Lung (tissue), 11 donors: ENCODE measurements at regions not wholly inside any gene's neighbourhood (a gene's known extent, or its start where the extent isn't known, plus 50 kb on each side); places are given as distances from the start of the nearest gene placed in this dataset.

Source experiments
- ATAC-seq: fragments of 200-7000 bp; cut with Tn5 transposase; one replicate; pipeline ENCODE4 v1.9.1; 2020; ENCODE audit warnings: moderate number of reproducible peaks; ENCODE audit not compliant: insufficient read depth, low FRiP score
- DNase-seq, 3 donors: peaks; one replicate each; pipeline ENCODE4 v3.0.0-alpha.2; 2013 to 2017
- H3K27ac ChIP-seq, 2 donors: one replicate each; pipeline ENCODE4 v1.5.1; 2013; ENCODE audit warnings: mild to moderate bottlenecking in 2 of 2, moderate library complexity in 2 of 2, control low read depth in 1 of 2, inconsistent platforms in 1 of 2, low read depth in 1 of 2, low read length in 1 of 2
- H3K27me3 ChIP-seq, 3 donors: one replicate each; pipeline ENCODE4 v1.5.1; 2013; ENCODE audit warnings: low read length in 2 of 3; ENCODE audit not compliant: control insufficient read depth in 3 of 3, insufficient read depth in 3 of 3
- H3K36me3 ChIP-seq, 4 donors: one replicate each; pipeline ENCODE4 v1.5.1; 2013; ENCODE audit warnings: low read length in 4 of 4, mild to moderate bottlenecking in 1 of 4, moderate library complexity in 1 of 4; ENCODE audit not compliant: control insufficient read depth in 4 of 4, insufficient read depth in 4 of 4
- H3K4me1 ChIP-seq, 5 donors: one replicate each; pipeline ENCODE4 v1.5.1; 2013; ENCODE audit warnings: low read length in 5 of 5, mild to moderate bottlenecking in 2 of 5, moderate library complexity in 1 of 5; ENCODE audit not compliant: control insufficient read depth in 5 of 5, insufficient read depth in 5 of 5
- H3K4me3 ChIP-seq: one replicate; pipeline ENCODE4 v1.5.1; 2013; ENCODE audit warnings: mild to moderate bottlenecking, control low read depth, moderate library complexity
- H3K9ac ChIP-seq, 2 donors: one replicate each; pipeline ENCODE4 v1.5.1; 2013; ENCODE audit warnings: low read length in 2 of 2, control low read depth in 1 of 2; ENCODE audit not compliant: insufficient read depth in 1 of 2
- H3K9me3 ChIP-seq, 4 donors: one replicate each; pipeline ENCODE4 v1.5.1; 2013; ENCODE audit warnings: low read length in 3 of 4, mild to moderate bottlenecking in 1 of 4, moderate library complexity in 1 of 4; ENCODE audit not compliant: control insufficient read depth in 4 of 4, insufficient read depth in 3 of 4
- CTCF ChIP-seq: IDR thresholded peaks from 2 replicates; pipeline ENCODE4 v1.5.1; 2012; ENCODE audit warnings: mild to moderate bottlenecking; ENCODE audit errors: control extremely low read depth, extremely low read depth
- WGBS, 2 donors: extraction: QIAGEN DNeasy Blood & Tissue Kit; methylation state at CpG; one replicate each; pipeline ENCODE4 v1.1.7; 2013; 5-methylcytosine and 5-hydroxymethylcytosine counted together
- donor health status: control.
- donor health status: control.
- donor health status: Bipolar disorder and iron deficiency.
- donor health status: healthy.
- donor health status: DM: yes; HTN: yes; CAD: no.

- Histone ChIP-seq H3K27me3 (no peaks in the 10 kb centered on the region), H3K4me1 (no peaks in the 10 kb centered on the region), H3K36me3 (no peaks in the 10 kb centered on the region), H3K9ac (no peak overlapping the region), H3K9me3 (peaks cover 0 to 4% (median 0%) of the 10 kb centered on the region in 4 donors), H3K4me3 (no peak overlapping the region), H3K27ac (no peak overlapping the region)
- no peak for TF ChIP-seq CTCF
- no peak for DNase-seq
- ATAC-seq, result no peak
Measured at GRCh38 chr6:78363688-78364087, 503.7 kb upstream of the IRAK1BP1 start.

- ATAC-seq, result no peak
- Histone ChIP-seq H3K36me3 (no peaks in the 10 kb centered on the region), H3K4me3 (no peak overlapping the region), H3K27me3 (no peaks in the 10 kb centered on the region), H3K9ac (no peak overlapping the region), H3K27ac (no peak overlapping the region), H3K4me1 (no peaks in the 10 kb centered on the region), H3K9me3 (peaks cover 0 to 4% (median 0%) of the 10 kb centered on the region in 4 donors)
- DNase-seq, result no peak
- WGBS, 2 donors, result 86 to 93% methylated on average over 4 of the region's 4 CpGs
- no peak for TF ChIP-seq CTCF
Measured at GRCh38 chr6:78365473-78365872, 501.9 kb upstream of the IRAK1BP1 start.

GRCh38 chr6:78377056-78377455, 490.3 kb upstream of the IRAK1BP1 start:
- H3K27ac ChIP-seq, result no peak overlapping the region
- no peaks in the 10 kb centered on the region for H3K4me1 ChIP-seq
- WGBS, 2 donors, result 76 to 83% methylated on average over 2 of the region's 2 CpGs
- no peaks in the 10 kb centered on the region for H3K27me3 ChIP-seq
- ATAC-seq (no peak), DNase-seq (no peak)
- no peaks in the 10 kb centered on the region for H3K36me3 ChIP-seq
- no peak overlapping the region for H3K4me3 ChIP-seq
- peaks cover 0 to 9% (median 1%) of the 10 kb centered on the region in 4 donors for H3K9me3 ChIP-seq
- no peak overlapping the region for H3K9ac ChIP-seq
- TF ChIP-seq CTCF, result no peak

DNA sequence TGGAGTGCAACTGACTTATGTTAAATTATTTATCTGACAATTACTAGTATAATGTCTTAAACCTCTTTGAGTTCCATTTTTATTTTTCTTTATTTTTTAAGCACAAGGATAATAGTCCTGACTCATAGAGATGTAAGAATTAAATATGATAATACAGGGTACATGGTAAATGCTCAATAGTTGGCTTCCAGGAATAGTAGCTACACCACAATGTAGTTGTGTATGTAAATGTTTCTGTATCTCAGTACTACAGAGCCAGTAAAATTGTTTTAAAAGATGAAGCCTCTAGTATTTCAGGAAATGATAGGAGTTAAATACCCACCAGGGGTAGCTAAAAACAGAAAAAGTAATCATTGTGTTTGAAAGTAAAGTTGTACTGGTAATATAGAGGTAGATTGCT, 487.4 kb upstream of the IRAK1BP1 start:
- H3K27me3 ChIP-seq, result no peaks in the 10 kb centered on the region
- ATAC-seq (no peak), DNase-seq (no peak)
- no peak for TF ChIP-seq CTCF
- no peaks in the 10 kb centered on the region for H3K36me3 ChIP-seq
- no peak overlapping the region for H3K9ac ChIP-seq
- no peaks in the 10 kb centered on the region for H3K9me3 ChIP-seq
- H3K27ac ChIP-seq, result no peak overlapping the region
- H3K4me1 ChIP-seq, result no peaks in the 10 kb centered on the region
- H3K4me3 ChIP-seq, result no peak overlapping the region
